Neural cell (in vitro differentiated cells): ENCODE measurements at regions not wholly inside any gene's neighbourhood (a gene's known extent, or its start where the extent isn't known, plus 50 kb on each side); places are given as distances from the start of the nearest gene placed in this dataset.

Experiments used
- H2AFZ ChIP-seq: fragments of 200-600, 300-800 bp; sonication (generic), shearing (Covaris generic); 2 replicates; pipeline ENCODE4 v1.6.0; 2014; ENCODE audit warnings: low read depth, mild to moderate bottlenecking, antibody characterized with exemption, low read length, moderate library complexity
- H3F3A ChIP-seq: fragments of 200-600 bp; shearing (Covaris generic); 2 replicates; pipeline ENCODE4 v1.6.1; 2016; ENCODE audit warnings: mild to moderate bottlenecking, moderate library complexity, mixed read lengths, antibody characterized with exemption, low read length; ENCODE audit not compliant: insufficient read depth, poor library complexity, severe bottlenecking
- H3K27ac ChIP-seq: fragments of 200-600, 300-800 bp; sonication (generic), shearing (Covaris generic); 2 replicates; pipeline ENCODE4 v1.5.1; 2014; ENCODE audit warnings: mild to moderate bottlenecking, low read length, moderate library complexity
- H3K27me3 ChIP-seq: fragments of 300-800, 200-600 bp; sonication (generic), shearing (Covaris generic); 2 replicates; pipeline ENCODE4 v1.6.0; 2014; ENCODE audit warnings: mild to moderate bottlenecking, low read depth, low read length, moderate library complexity; ENCODE audit not compliant: insufficient read depth
- H3K36me3 ChIP-seq: fragments of 300-800, 200-600 bp; sonication (generic), shearing (Covaris generic); 2 replicates; pipeline ENCODE4 v1.5.1; 2014; ENCODE audit warnings: mild to moderate bottlenecking, antibody characterized with exemption, low read length, moderate library complexity; ENCODE audit not compliant: insufficient read depth
- H3K4me2 ChIP-seq: fragments of 300-800, 200-600 bp; sonication (generic), shearing (Covaris generic); 2 replicates; pipeline ENCODE4 v1.6.0; 2014; ENCODE audit warnings: mild to moderate bottlenecking, low read length
- H3K4me3 ChIP-seq: fragments of 300-800, 200-600 bp; sonication (generic), shearing (Covaris generic); 2 replicates; pipeline ENCODE4 v1.5.1; 2014; ENCODE audit warnings: mild to moderate bottlenecking, low read length, moderate library complexity
- H3K79me2 ChIP-seq: fragments of 200-600 bp; shearing (Covaris generic); replicated peaks from 2 replicates; pipeline ENCODE4 v1.6.0; 2014; ENCODE audit warnings: mild to moderate bottlenecking, low read length, moderate library complexity; ENCODE audit not compliant: insufficient read depth
- H3K9ac ChIP-seq: fragments of 300-800, 200-600 bp; sonication (generic), shearing (Covaris generic); 2 replicates; pipeline ENCODE4 v1.6.1; 2016; ENCODE audit warnings: mild to moderate bottlenecking, low read length, mixed read lengths
- H3K9me2 ChIP-seq: fragments of 200-600 bp; shearing (Covaris generic); 2 replicates; pipeline ENCODE4 v1.6.1; 2016; ENCODE audit warnings: mild to moderate bottlenecking, low read length, mixed read lengths; ENCODE audit not compliant: insufficient read depth
- H3K9me3 ChIP-seq: fragments of 200-600, 300-800 bp; sonication (generic), shearing (Covaris generic); 2 replicates; pipeline ENCODE4 v1.6.1; 2016; ENCODE audit warnings: mild to moderate bottlenecking, mixed run types, low read length, moderate library complexity, mixed read lengths
- H4K20me1 ChIP-seq: fragments of 200-600 bp; shearing (Covaris generic); 2 replicates; pipeline ENCODE4 v1.6.1; 2016; ENCODE audit warnings: mild to moderate bottlenecking, mixed run types; ENCODE audit not compliant: insufficient read depth
- CTCF ChIP-seq: fragments of 450-650 bp; IDR thresholded peaks from 2 replicates; pipeline ENCODE4 v1.5.1; 2014; ENCODE audit warnings: antibody characterized with exemption, mild to moderate bottlenecking, moderate library complexity; ENCODE audit not compliant: poor library complexity, severe bottlenecking
- EP300 ChIP-seq: fragments of 450-650 bp; conservative IDR thresholded peaks from 2 replicates; pipeline ENCODE4 v1.6.1; 2014; ENCODE audit warnings: antibody characterized with exemption, mild to moderate bottlenecking, moderate library complexity; ENCODE audit not compliant: poor library complexity, severe bottlenecking
- EZH2 ChIP-seq: fragments of 200-600, 300-800 bp; shearing (Covaris generic), sonication (generic); IDR thresholded peaks from 2 replicates; pipeline ENCODE4 v1.6.1; 2014; ENCODE audit warnings: antibody characterized with exemption, low read length, borderline replicate concordance, mild to moderate bottlenecking; ENCODE audit not compliant: insufficient read depth, poor library complexity, severe bottlenecking
- MXI1 ChIP-seq: fragments of 450-650 bp; conservative IDR thresholded peaks from 2 replicates; pipeline ENCODE4 v1.6.1; 2014; ENCODE audit warnings: antibody characterized with exemption, mild to moderate bottlenecking; ENCODE audit not compliant: poor library complexity, severe bottlenecking
- POLR2AphosphoS5 ChIP-seq: IDR thresholded peaks from 2 replicates; pipeline ENCODE4 v1.6.1; 2012
- RAD21 ChIP-seq: fragments of 450-650 bp; conservative IDR thresholded peaks from 2 replicates; pipeline ENCODE4 v1.6.1; 2014; ENCODE audit warnings: antibody characterized with exemption, mild to moderate bottlenecking, moderate library complexity
- REST ChIP-seq: IDR thresholded peaks from 2 replicates; pipeline ENCODE4 v1.6.1; 2012; ENCODE audit warnings: borderline replicate concordance
- SMC3 ChIP-seq: fragments of 450-650 bp; conservative IDR thresholded peaks from 2 replicates; pipeline ENCODE4 v1.6.1; 2014; ENCODE audit warnings: antibody characterized with exemption, mild to moderate bottlenecking, moderate library complexity; ENCODE audit not compliant: poor library complexity
- TAF1 ChIP-seq: IDR thresholded peaks from 2 replicates; pipeline ENCODE4 v1.6.1; 2012; ENCODE audit warnings: low read depth

- no peak overlapping the region for H3K9ac ChIP-seq
Observed at GRCh38 chr6:95232446-95232845, 344.9 kb upstream of the MANEA start.

GRCh38 chr6:95233879-95234278 lies 343.5 kb upstream of the MANEA start:
- Histone ChIP-seq H3K36me3 (no peaks in the 10 kb centered on the region), H3K79me2 (no peaks in the 10 kb centered on the region), H3K9ac (no peak overlapping the region), H3K4me3 (no peak overlapping the region), H3K27me3 (no peaks in the 10 kb centered on the region), H3K27ac (no peak overlapping the region), H3K9me3 (no peaks in the 10 kb centered on the region), H2AFZ (no peak overlapping the region), H3K9me2 (no peaks in the 10 kb centered on the region), H3K4me2 (no peak overlapping the region), H4K20me1 (no peaks in the 10 kb centered on the region), H3F3A (no peaks in the 10 kb centered on the region)
- TF ChIP-seq POLR2AphosphoS5 = no peak
- no peak for TF ChIP-seq RAD21
- no peak for TF ChIP-seq CTCF
- no peak for TF ChIP-seq MXI1
- no peak for TF ChIP-seq EP300
- TF ChIP-seq SMC3 = no peak
- no peak for TF ChIP-seq EZH2
- no peak for TF ChIP-seq TAF1
- TF ChIP-seq REST = no peak

More at GRCh38 chr6:95232446-95232845, 344.9 kb upstream of the MANEA start:
- Histone ChIP-seq H3K4me3 (no peak overlapping the region), H3K9me3 (no peaks in the 10 kb centered on the region), H3K27me3 (no peaks in the 10 kb centered on the region), H4K20me1 (no peaks in the 10 kb centered on the region), H3K4me2 (no peak overlapping the region), H3K79me2 (no peaks in the 10 kb centered on the region), H3F3A (no peaks in the 10 kb centered on the region), H3K36me3 (no peaks in the 10 kb centered on the region), H3K27ac (no peak overlapping the region), H3K9me2 (no peaks in the 10 kb centered on the region), H2AFZ (no peak overlapping the region)
- TF ChIP-seq TAF1 (no peak), EP300 (no peak), MXI1 (no peak)

- no peaks in the 10 kb centered on the region for H3K79me2 ChIP-seq
Observed at GRCh38 chr6:95240514-95240913, 336.8 kb upstream of the MANEA start.

More at GRCh38 chr6:95240514-95240913, 336.8 kb upstream of the MANEA start:
- no peak for TF ChIP-seq REST
- TF ChIP-seq EP300 = no peak
- TF ChIP-seq TAF1 = no peak
- TF ChIP-seq POLR2AphosphoS5 = no peak
- no peak for TF ChIP-seq SMC3
- no peak for TF ChIP-seq MXI1
- TF ChIP-seq RAD21 = no peak
- no peak for TF ChIP-seq EZH2
- TF ChIP-seq CTCF = no peak
- Histone ChIP-seq H3K4me3 (no peak overlapping the region), H3F3A (no peaks in the 10 kb centered on the region), H3K9ac (no peak overlapping the region), H3K36me3 (no peaks in the 10 kb centered on the region), H3K9me3 (no peaks in the 10 kb centered on the region), H3K27ac (no peak overlapping the region), H4K20me1 (no peaks in the 10 kb centered on the region), H3K4me2 (no peak overlapping the region), H2AFZ (no peak overlapping the region), H3K9me2 (no peaks in the 10 kb centered on the region), H3K27me3 (no peaks in the 10 kb centered on the region)
